Astrocyte of the cerebellum (primary cell): ENCODE measurements at regions not wholly inside any gene's neighbourhood (a gene's known extent, or its start where the extent isn't known, plus 50 kb on each side); places are given as distances from the start of the nearest gene placed in this dataset.

Experiments used
- DNase-seq: peaks from one replicate; pipeline ENCODE4 v3.0.0-alpha.2; 2011; ENCODE audit warnings: low read depth
- H3K4me3 ChIP-seq: 2 replicates; pipeline ENCODE4 v1.5.1; 2011; ENCODE audit warnings: mild to moderate bottlenecking, low read depth, low read length, moderate library complexity
- CTCF ChIP-seq: IDR thresholded peaks from 2 replicates; pipeline ENCODE4 v1.5.1; 2012; ENCODE audit warnings: low read length, low read depth, moderate library complexity, mild to moderate bottlenecking; ENCODE audit errors: missing control alignments
- in situ Hi-C: cut with HindIII; loops from 2 replicates; pipeline ENCODE4 v1.10.0; 2017; ENCODE audit warnings: low sequenced_read_pairs

GRCh38 chr3:56889131-56889530 is 87.4 kb upstream of the ARHGEF3 start:
- TF ChIP-seq CTCF = no peak
- no peak overlapping the region for H3K4me3 ChIP-seq
- in situ Hi-C loops = no loop called here

GRCh38 chr3:56887402-56888025 is 85.8 kb upstream of the ARHGEF3 start:
- TF ChIP-seq CTCF = no peak
- no peak overlapping the region for H3K4me3 ChIP-seq
- in situ Hi-C loops = no loop called here
- DNase-seq = no peak

More at GRCh38 chr3:56889131-56889530, 87.4 kb upstream of the ARHGEF3 start:
- DNase-seq = no peak

- no peak overlapping the region for H3K4me3 ChIP-seq
- no peak for DNase-seq
- in situ Hi-C loops = no loop called here
Measured at GRCh38 chr3:56886314-56886713, 84.6 kb upstream of the ARHGEF3 start.

GRCh38 chr3:56885879-56886278 is 84.1 kb upstream of the ARHGEF3 start:
- no peak for TF ChIP-seq CTCF
- in situ Hi-C loops = no loop called here
- no peak for DNase-seq
- H3K4me3 ChIP-seq = no peak overlapping the region

More at GRCh38 chr3:56886314-56886713, 84.6 kb upstream of the ARHGEF3 start:
- no peak for TF ChIP-seq CTCF

GRCh38 chr3:56885453-56885852 is 83.7 kb upstream of the ARHGEF3 start:
- no peak for DNase-seq
- no peak for TF ChIP-seq CTCF
- H3K4me3 ChIP-seq = no peak overlapping the region
- in situ Hi-C loops = no loop called here

- no peak for TF ChIP-seq CTCF
- in situ Hi-C loops = no loop called here
- no peak overlapping the region for H3K4me3 ChIP-seq
- peak; percentile 19 for DNase-seq
Measured at GRCh38 chr3:56884387-56884786, 82.6 kb upstream of the ARHGEF3 start.
